ENCODE measurements at regions not wholly inside any gene's neighbourhood (a gene's known extent, or its start where the extent isn't known, plus 50 kb on each side); places are given as distances from the start of the nearest gene placed in this dataset.
"Not testable (repeated sequence)": the region's sequence is repeated elsewhere in the genome, so short reads cannot be mapped to it uniquely, and the experiment has no call there.

GRCh38 chr2:72031346-72032110, 116.1 kb downstream of the CYP26B1 start:
- DNase-seq = no peak

- DNase-seq = no peak
Observed at GRCh38 chr2:72028996-72029395, 118.7 kb downstream of the CYP26B1 start.

GRCh38 chr2:72028351-72028995, 119.2 kb downstream of the CYP26B1 start:
- no peak for DNase-seq

GRCh38 chr2:72027426-72028161, 120.1 kb downstream of the CYP26B1 start:
- no peak for DNase-seq

- no peak for DNase-seq
Observed at GRCh38 chr2:72026819-72027425, 120.7 kb downstream of the CYP26B1 start.

- no peak for DNase-seq
Observed at GRCh38 chr2:72024451-72025175, 123.0 kb downstream of the CYP26B1 start.

- DNase-seq = no peak
Observed at GRCh38 chr2:72023678-72024390, 123.8 kb downstream of the CYP26B1 start.

- not testable (repeated sequence) for DNase-seq
Observed at GRCh38 chr2:72021371-72021770, 126.3 kb downstream of the CYP26B1 start.

GRCh38 chr2:72015266-72015665, 132.4 kb downstream of the CYP26B1 start:
- no peak for DNase-seq

- DNase-seq = no peak
Observed at GRCh38 chr2:72014831-72015230, 132.8 kb downstream of the CYP26B1 start.

- DNase-seq = no peak
Observed at GRCh38 chr2:72013726-72014125, 133.9 kb downstream of the CYP26B1 start.

GRCh38 chr2:72012886-72013574, 134.6 kb downstream of the CYP26B1 start:
- peak in 1 of 58 donors; percentile 2 for DNase-seq

GRCh38 chr2:72011791-72012190, 135.9 kb downstream of the CYP26B1 start:
- no peak for DNase-seq

GRCh38 chr2:72011370-72011689, 136.3 kb downstream of the CYP26B1 start:
- no peak for DNase-seq

GRCh38 chr2:72010647-72011369, 136.9 kb downstream of the CYP26B1 start:
- DNase-seq = no peak

GRCh38 chr2:72008608-72009007, 139.1 kb downstream of the CYP26B1 start:
- DNase-seq = no peak

- no peak for DNase-seq
Observed at GRCh38 chr2:72007402-72007801, 140.3 kb downstream of the CYP26B1 start.

GRCh38 chr2:72006188-72006736, 141.4 kb downstream of the CYP26B1 start:
- no peak for DNase-seq

- DNase-seq = no peak
Observed at GRCh38 chr2:72004976-72005375, 142.7 kb downstream of the CYP26B1 start.

All from anterior cingulate cortex (tissue), 58 donors.